Thyroid gland (tissue), 4 donors: ENCODE measurements at regions not wholly inside any gene's neighbourhood (a gene's known extent, or its start where the extent isn't known, plus 50 kb on each side); places are given as distances from the start of the nearest gene placed in this dataset.

Experiments used
- CTCF ChIP-seq, 6 experiments: fragments of 200-600 bp in 3 of 6; fragments of 450-650 bp in 3 of 6; sonication (generic) in 3 of 6; IDR thresholded peaks; one replicate each; pipeline ENCODE4 v1.5.1; 2016 to 2019; ENCODE audit warnings: antibody characterized with exemption in 6 of 6, mild to moderate bottlenecking in 2 of 6, inconsistent platforms in 1 of 6, moderate library complexity in 1 of 6
- POLR2A ChIP-seq, 2 donors: fragments of 450-650 bp; IDR thresholded peaks; one replicate each; pipeline ENCODE4 v1.6.1; 2017; ENCODE audit warnings: antibody characterized with exemption in 2 of 2, mild to moderate bottlenecking in 2 of 2, moderate library complexity in 1 of 2

- no peak for TF ChIP-seq CTCF (IDR thresholded peaks at IDR 0.05)
- TF ChIP-seq POLR2A (IDR thresholded peaks at IDR 0.05), result no peak
These were observed 193.1 kb downstream of the IGLL1 start for GRCh38 chr22:23386822-23387580.
